GM20431 (cell line): ENCODE measurements at regions not wholly inside any gene's neighbourhood (a gene's known extent, or its start where the extent isn't known, plus 50 kb on each side); places are given as distances from the start of the nearest gene placed in this dataset.

ENCODE experiments used
- in situ Hi-C: fragments of 300-500 bp; cut with MseI, MboI; formaldehyde crosslinking; loops from one replicate; pipeline ENCODE4 v1.15.0; 2020; ENCODE audit warnings: low sequenced_read_pairs; ENCODE audit not compliant: unreplicated experiment

GRCh38 chr4:160136021-160136420, 1033.1 kb downstream of the RAPGEF2 start:
- in situ Hi-C loops, result no loop called here

- in situ Hi-C loops, result no loop called here
Measured at GRCh38 chr4:160141206-160141605, 1038.3 kb downstream of the RAPGEF2 start.

GRCh38 chr4:160142579-160142978, 1039.7 kb downstream of the RAPGEF2 start:
- in situ Hi-C loops, result no loop called here

GRCh38 chr4:160143574-160143973, 1040.7 kb downstream of the RAPGEF2 start:
- in situ Hi-C loops, result no loop called here

- in situ Hi-C loops, result no loop called here
Measured at GRCh38 chr4:160159457-160159856, 1056.6 kb downstream of the RAPGEF2 start.

- in situ Hi-C loops, result no loop called here
Measured at GRCh38 chr4:160161026-160161425, 1058.1 kb downstream of the RAPGEF2 start.

GRCh38 chr4:160175064-160175643, 1072.3 kb downstream of the RAPGEF2 start:
- in situ Hi-C loops, result no loop called here

GRCh38 chr4:160180211-160180610, 1077.3 kb downstream of the RAPGEF2 start:
- in situ Hi-C loops, result no loop called here

- in situ Hi-C loops, result no loop called here
Measured at GRCh38 chr4:160182727-160183126, 1079.8 kb downstream of the RAPGEF2 start.

- in situ Hi-C loops, result no loop called here
Measured at GRCh38 chr4:160184884-160185283, 1082.0 kb downstream of the RAPGEF2 start.

GRCh38 chr4:160193787-160194186, 1090.9 kb downstream of the RAPGEF2 start:
- in situ Hi-C loops, result no loop called here

- in situ Hi-C loops, result no loop called here
Measured at GRCh38 chr4:160194716-160195115, 1091.8 kb downstream of the RAPGEF2 start.

- in situ Hi-C loops, result no loop called here
Measured at GRCh38 chr4:160202802-160203201, 1099.9 kb downstream of the RAPGEF2 start.

GRCh38 chr4:160212078-160212477, 1109.2 kb downstream of the RAPGEF2 start:
- in situ Hi-C loops, result no loop called here

- in situ Hi-C loops, result no loop called here
Measured at GRCh38 chr4:160213366-160213765, 1110.5 kb downstream of the RAPGEF2 start.

- in situ Hi-C loops, result no loop called here
Measured at GRCh38 chr4:160217352-160217751, 1114.5 kb downstream of the RAPGEF2 start.

- in situ Hi-C loops, result no loop called here
Measured at GRCh38 chr4:160224049-160224448, 1121.2 kb downstream of the RAPGEF2 start.

- in situ Hi-C loops, result no loop called here
Measured at GRCh38 chr4:160233141-160233540, 1130.3 kb downstream of the RAPGEF2 start.

GRCh38 chr4:160235285-160235684, 1132.4 kb downstream of the RAPGEF2 start:
- in situ Hi-C loops, result no loop called here

GRCh38 chr4:160235771-160236170, 1132.9 kb downstream of the RAPGEF2 start:
- in situ Hi-C loops, result no loop called here

GRCh38 chr4:160238790-160239189, 1135.9 kb downstream of the RAPGEF2 start:
- in situ Hi-C loops, result no loop called here

GRCh38 chr4:160247091-160247656, 1144.3 kb downstream of the RAPGEF2 start:
- in situ Hi-C loops, result no loop called here
